Common myeloid progenitor, CD34-positive (primary cell): ENCODE measurements at regions not wholly inside any gene's neighbourhood (a gene's known extent, or its start where the extent isn't known, plus 50 kb on each side); places are given as distances from the start of the nearest gene placed in this dataset.

Experiments
- CTCF ChIA-PET: fragments of 350-600 bp; sonication (Branson Sonifier 250); formaldehyde crosslinking; loops from one replicate; lab custom pipeline; 2021; ENCODE audit warnings: antibody characterized with exemption; lab: Charles Lee
- POLR2A ChIA-PET: fragments of 350-600 bp; sonication (Branson Sonifier 250); formaldehyde crosslinking; loops from one replicate; lab custom pipeline; 2021; ENCODE audit warnings: antibody characterized with exemption; lab: Charles Lee
- DNase-seq, 3 donors: peaks; one replicate each; pipeline versions ENCODE4 v3.0.0 to v3.0.0-alpha.2; 2013
- H3K27ac ChIP-seq, 2 experiments: 1 replicate in 1 of 2; 2 replicates in 1 of 2; pipeline ENCODE4 v1.7.0; 2013; ENCODE audit warnings: inconsistent platforms in 2 of 2, low read length in 2 of 2, mild to moderate bottlenecking in 2 of 2, low read depth in 1 of 2, moderate library complexity in 1 of 2; ENCODE audit not compliant: severe bottlenecking in 2 of 2, insufficient read depth in 1 of 2, poor library complexity in 1 of 2
- H3K27me3 ChIP-seq, 5 experiments: replicated peaks in 2 of 5; 1 replicate in 3 of 5; 2 replicates in 2 of 5; pipeline versions ENCODE4 v1.6.1 to v1.7.0; 2013; ENCODE audit warnings: low read length in 4 of 5, mild to moderate bottlenecking in 2 of 5, moderate library complexity in 2 of 5, inconsistent platforms in 1 of 5; ENCODE audit not compliant: insufficient read depth in 5 of 5, control insufficient read depth in 4 of 5
- H3K36me3 ChIP-seq, 4 experiments: 1 replicate in 2 of 4; 2 replicates in 2 of 4; pipeline versions ENCODE4 v1.6.1 to v1.7.0; 2013; ENCODE audit warnings: low read length in 3 of 4, control low read depth in 1 of 4, mild to moderate bottlenecking in 1 of 4; ENCODE audit not compliant: control insufficient read depth in 4 of 4, insufficient read depth in 4 of 4
- H3K4me1 ChIP-seq, 4 experiments: 1 replicate in 3 of 4; 2 replicates in 1 of 4; pipeline versions ENCODE4 v1.6.1 to v1.7.1; 2013; ENCODE audit warnings: low read length in 3 of 4, mild to moderate bottlenecking in 3 of 4, control low read depth in 1 of 4, inconsistent platforms in 1 of 4, moderate library complexity in 1 of 4; ENCODE audit not compliant: control insufficient read depth in 4 of 4, insufficient read depth in 4 of 4; ENCODE audit errors: control extremely low read depth in 1 of 4
- H3K4me3 ChIP-seq, 7 experiments: 1 replicate in 4 of 7; 2 replicates in 3 of 7; pipeline versions ENCODE4 v1.5.1 to v1.7.0; 2013; ENCODE audit warnings: mild to moderate bottlenecking in 7 of 7, low read length in 6 of 7, moderate library complexity in 6 of 7, inconsistent platforms in 2 of 7, low read depth in 2 of 7, control low read depth in 1 of 7; ENCODE audit not compliant: insufficient read depth in 4 of 7, control insufficient read depth in 1 of 7; ENCODE audit errors: extremely low read depth in 1 of 7
- H3K9me3 ChIP-seq, 5 experiments: 1 replicate in 4 of 5; 2 replicates in 1 of 5; pipeline versions ENCODE4 v1.6.1 to v1.7.1; 2013; ENCODE audit warnings: low read length in 4 of 5, mild to moderate bottlenecking in 2 of 5, inconsistent platforms in 1 of 5, low read depth in 1 of 5, moderate library complexity in 1 of 5; ENCODE audit not compliant: control insufficient read depth in 4 of 5, insufficient read depth in 2 of 5; ENCODE audit errors: control extremely low read depth in 1 of 5
- WGBS: methylation state at CpG from one replicate; pipeline ENCODE4 v1.1.5; 2013; ENCODE audit not compliant: insufficient coverage; 5-methylcytosine and 5-hydroxymethylcytosine counted together

- no peak for DNase-seq
- H3K27ac ChIP-seq, result no peak overlapping the region
- CTCF ChIA-PET, result no interaction called here
- peaks cover 0 to 75% (median 48%) of the 10 kb centered on the region in 5 experiments for H3K9me3 ChIP-seq
- no peaks in the 10 kb centered on the region for H3K36me3 ChIP-seq
- WGBS, result 76% methylated on average over 17 of the region's 22 CpGs
- no peaks in the 10 kb centered on the region for H3K4me1 ChIP-seq
- no peaks in the 10 kb centered on the region for H3K27me3 ChIP-seq
- no peak overlapping the region for H3K4me3 ChIP-seq
- POLR2A ChIA-PET, result no interaction called here
Measured at GRCh38 chr12:34338751-34339150, 316.5 kb downstream of the ALG10 start.

DNA sequence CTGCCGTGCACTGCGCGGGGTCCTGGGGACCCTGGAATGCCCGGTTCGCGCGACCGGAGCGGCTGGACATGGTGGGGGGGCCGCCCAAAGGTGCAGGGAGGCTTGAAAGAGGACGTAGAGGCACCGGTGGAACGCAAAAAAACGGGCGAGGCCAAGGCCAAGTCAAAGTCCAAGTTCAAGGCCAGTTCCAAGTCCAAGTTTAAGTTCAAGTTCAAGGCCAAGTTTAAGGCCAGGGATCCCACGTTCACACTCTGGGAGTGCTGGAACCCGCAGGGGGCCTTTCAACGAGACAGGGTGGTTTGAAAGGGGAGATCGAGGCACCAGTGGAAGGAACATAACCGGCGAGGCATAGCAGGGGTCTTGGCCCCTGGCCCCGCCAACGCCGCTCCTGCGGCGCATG lies 317.6 kb downstream of the ALG10 start:
- Histone ChIP-seq H3K4me3 (no peak overlapping the region), H3K9me3 (peaks cover 0 to 84% (median 45%) of the 10 kb centered on the region in 5 experiments), H3K36me3 (no peaks in the 10 kb centered on the region), H3K27ac (no peak overlapping the region), H3K4me1 (no peaks in the 10 kb centered on the region), H3K27me3 (no peaks in the 10 kb centered on the region)
- ChIA-PET POLR2A (no interaction called here), CTCF (no interaction called here)
- 69% methylated on average over 26 of the region's 26 CpGs for WGBS
- DNase-seq, result no peak

GRCh38 chr12:34340534-34341361 lies 318.5 kb downstream of the ALG10 start:
- H3K27ac ChIP-seq, result no peak overlapping the region
- no peak for DNase-seq
- H3K9me3 ChIP-seq, result peaks cover 0 to 82% (median 45%) of the 10 kb centered on the region in 5 experiments
- 55% methylated on average over 35 of the region's 49 CpGs for WGBS
- POLR2A ChIA-PET, result no interaction called here
- CTCF ChIA-PET, result no interaction called here
- no peaks in the 10 kb centered on the region for H3K27me3 ChIP-seq
- no peaks in the 10 kb centered on the region for H3K36me3 ChIP-seq
- no peaks in the 10 kb centered on the region for H3K4me1 ChIP-seq
- H3K4me3 ChIP-seq, result no peak overlapping the region

DNA sequence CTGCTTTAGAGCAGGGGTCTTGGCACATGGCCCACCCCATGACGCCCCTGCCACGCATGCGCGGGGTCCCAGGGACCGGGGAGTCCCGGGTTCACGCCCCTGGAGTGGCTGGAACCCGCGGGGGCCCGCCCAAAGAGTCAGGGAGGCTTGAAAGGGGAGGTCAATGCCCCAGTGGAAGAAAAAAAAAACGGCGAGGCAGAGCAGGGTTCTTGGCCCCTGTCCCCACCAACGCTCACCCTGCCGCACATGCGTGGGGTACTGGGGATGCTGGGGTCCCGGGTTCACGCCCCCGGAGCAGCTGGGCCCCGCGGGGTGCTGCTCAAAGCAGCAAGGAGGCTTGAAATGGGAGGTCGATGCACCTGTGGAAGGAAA lies 319.1 kb downstream of the ALG10 start:
- Histone ChIP-seq H3K27me3 (no peaks in the 10 kb centered on the region), H3K27ac (no peak overlapping the region), H3K4me1 (no peaks in the 10 kb centered on the region), H3K9me3 (peaks cover 0 to 82% (median 47%) of the 10 kb centered on the region in 5 experiments), H3K36me3 (no peaks in the 10 kb centered on the region), H3K4me3 (no peak overlapping the region)
- no peak for DNase-seq
- ChIA-PET CTCF (no interaction called here), POLR2A (no interaction called here)
- WGBS, result 58% methylated on average over 20 of the region's 21 CpGs

- WGBS, result 63% methylated on average over 22 of the region's 25 CpGs
Measured at GRCh38 chr12:34342048-34342447, 319.8 kb downstream of the ALG10 start.

GRCh38 chr12:34343345-34343744 lies 321.0 kb downstream of the ALG10 start:
- 79% methylated on average over 22 of the region's 22 CpGs for WGBS
- H3K27me3 ChIP-seq, result no peaks in the 10 kb centered on the region

More at GRCh38 chr12:34342048-34342447, 319.8 kb downstream of the ALG10 start:
- DNase-seq, result no peak
- Histone ChIP-seq H3K27me3 (no peaks in the 10 kb centered on the region), H3K36me3 (no peaks in the 10 kb centered on the region), H3K9me3 (peaks cover 0 to 84% (median 51%) of the 10 kb centered on the region in 5 experiments), H3K27ac (no peak overlapping the region), H3K4me1 (no peaks in the 10 kb centered on the region), H3K4me3 (no peak overlapping the region)
- POLR2A ChIA-PET, result no interaction called here
- CTCF ChIA-PET, result no interaction called here

GRCh38 chr12:34343766-34344165 lies 321.5 kb downstream of the ALG10 start:
- peaks cover 0 to 82% (median 46%) of the 10 kb centered on the region in 5 experiments for H3K9me3 ChIP-seq
- no peaks in the 10 kb centered on the region for H3K36me3 ChIP-seq
- no peaks in the 10 kb centered on the region for H3K4me1 ChIP-seq
- WGBS, result 70% methylated on average over 24 of the region's 25 CpGs
- no peak overlapping the region for H3K27ac ChIP-seq
- H3K4me3 ChIP-seq, result no peak overlapping the region
- no peak for DNase-seq
- ChIA-PET POLR2A (no interaction called here), CTCF (no interaction called here)
- no peaks in the 10 kb centered on the region for H3K27me3 ChIP-seq

More at GRCh38 chr12:34343345-34343744, 321.0 kb downstream of the ALG10 start:
- Histone ChIP-seq H3K4me3 (no peak overlapping the region), H3K4me1 (no peaks in the 10 kb centered on the region), H3K27ac (no peak overlapping the region), H3K36me3 (no peaks in the 10 kb centered on the region), H3K9me3 (peaks cover 0 to 84% (median 48%) of the 10 kb centered on the region in 5 experiments)
- CTCF ChIA-PET, result no interaction called here
- no peak for DNase-seq
- POLR2A ChIA-PET, result no interaction called here
